ENCODE measurements at regions not wholly inside any gene's neighbourhood (a gene's known extent, or its start where the extent isn't known, plus 50 kb on each side); places are given as distances from the start of the nearest gene placed in this dataset.
"Not testable (repeated sequence)": the region's sequence is repeated elsewhere in the genome, so short reads cannot be mapped to it uniquely, and the experiment has no call there.

GRCh38 chr4:126513596-126513995 is 1119.2 kb upstream of the INTU start:
- no peak overlapping the region for H3K27ac Mint-ChIP-seq
- H3K27me3 Mint-ChIP-seq (ENCODE audit: low read depth) = no peaks in the 10 kb centered on the region
- no peaks in the 10 kb centered on the region for H3K36me3 Mint-ChIP-seq
- H3K9me3 Mint-ChIP-seq = no peaks in the 10 kb centered on the region
- no peaks in the 10 kb centered on the region for H3K4me1 Mint-ChIP-seq
- TF ChIP-seq GABPB1 (CRISPR knock-in tag; IDR thresholded peaks at IDR 0.05) = no peak
- no peak for TF ChIP-seq CREB1 (CRISPR knock-in tag; IDR thresholded peaks at IDR 0.05)
- no peak for TF ChIP-seq PREB (CRISPR knock-in tag; IDR thresholded peaks at IDR 0.05; ENCODE audit: borderline replicate concordance)
- TF ChIP-seq GTF2I (CRISPR knock-in tag; conservative IDR thresholded peaks at IDR 0.05) = no peak
- TF ChIP-seq ZMAT4 (CRISPR knock-in tag; IDR thresholded peaks at IDR 0.05) = no peak
- TF ChIP-seq ZNF263 (CRISPR knock-in tag; IDR thresholded peaks at IDR 0.05; ENCODE audit: low read depth) = no peak
- ChIA-PET CTCF (no interaction called here), POLR2A (no interaction called here)
- H3K4me3 Mint-ChIP-seq = no peak overlapping the region
- no peak for DNase-seq (ENCODE audit: low spot score)
- no peak for ATAC-seq

- DNase-seq (ENCODE audit: low spot score) = no peak
- ATAC-seq = no peak
- CTCF ChIA-PET = no interaction called here
- POLR2A ChIA-PET = no interaction called here
- Mint-ChIP-seq H3K36me3 (peaks cover 19% of the 10 kb centered on the region), H3K27me3 (ENCODE audit: low read depth) (no peaks in the 10 kb centered on the region), H3K4me1 (no peaks in the 10 kb centered on the region), H3K27ac (no peak overlapping the region), H3K4me3 (no peak overlapping the region), H3K9me3 (peaks cover 23% of the 10 kb centered on the region)
- TF ChIP-seq ELF4 (CRISPR knock-in tag; IDR thresholded peaks at IDR 0.05; ENCODE audit: low read depth) (no peak), FOXP1 (CRISPR knock-in tag; IDR thresholded peaks at IDR 0.05; ENCODE audit: borderline replicate concordance) (no peak), HMGXB4 (CRISPR knock-in tag; IDR thresholded peaks at IDR 0.05) (no peak), CDX4 (CRISPR knock-in tag; IDR thresholded peaks at IDR 0.05; ENCODE audit: borderline replicate concordance) (no peak), AFF4 (CRISPR knock-in tag; IDR thresholded peaks at IDR 0.05; ENCODE audit: borderline replicate concordance) (no peak)
Observed at GRCh38 chr4:126520731-126521130, 1112.0 kb upstream of the INTU start.

GRCh38 chr4:126525400-126525799 is 1107.4 kb upstream of the INTU start:
- ATAC-seq; H3K4me3 Mint-ChIP-seq; CTCF ChIA-PET; H3K27me3 Mint-ChIP-seq (ENCODE audit: low read depth); H3K4me1 Mint-ChIP-seq; H3K27ac Mint-ChIP-seq; POLR2A ChIA-PET; DNase-seq (ENCODE audit: low spot score): not testable (repeated sequence)
- H3K9me3 Mint-ChIP-seq = peaks cover 46% of the 10 kb centered on the region
- peaks cover 23% of the 10 kb centered on the region for H3K36me3 Mint-ChIP-seq

- Mint-ChIP-seq H3K9me3 (peaks cover 46% of the 10 kb centered on the region), H3K27me3 (ENCODE audit: low read depth) (no peaks in the 10 kb centered on the region), H3K36me3 (peaks cover 23% of the 10 kb centered on the region), H3K27ac (no peak overlapping the region), H3K4me3 (no peak overlapping the region), H3K4me1 (peaks cover 2% of the 10 kb centered on the region; the same call in 1 of the 2 replicates)
- DNase-seq (ENCODE audit: low spot score) (no peak), ATAC-seq (no peak)
- ChIA-PET CTCF (no interaction called here), POLR2A (no interaction called here)
- no peak for TF ChIP-seq TEAD4 (CRISPR knock-in tag; IDR thresholded peaks at IDR 0.05)
- TF ChIP-seq CTCF (IDR thresholded peaks at IDR 0.05) = no peak
- no peak for TF ChIP-seq EMX1 (CRISPR knock-in tag; IDR thresholded peaks at IDR 0.05)
- TF ChIP-seq FOXK1 (CRISPR knock-in tag; IDR thresholded peaks at IDR 0.05) = no peak
- TF ChIP-seq E2F5 (CRISPR knock-in tag; IDR thresholded peaks at IDR 0.05) = no peak
- TF ChIP-seq JUN (CRISPR knock-in tag; IDR thresholded peaks at IDR 0.05) = no peak
- TF ChIP-seq MXD4 (CRISPR knock-in tag; IDR thresholded peaks at IDR 0.05; ENCODE audit: borderline replicate concordance) = no peak
Observed at GRCh38 chr4:126526335-126526734, 1106.4 kb upstream of the INTU start.
